ENCODE measurements at regions not wholly inside any gene's neighbourhood (a gene's known extent, or its start where the extent isn't known, plus 50 kb on each side); places are given as distances from the start of the nearest gene placed in this dataset.

DNA sequence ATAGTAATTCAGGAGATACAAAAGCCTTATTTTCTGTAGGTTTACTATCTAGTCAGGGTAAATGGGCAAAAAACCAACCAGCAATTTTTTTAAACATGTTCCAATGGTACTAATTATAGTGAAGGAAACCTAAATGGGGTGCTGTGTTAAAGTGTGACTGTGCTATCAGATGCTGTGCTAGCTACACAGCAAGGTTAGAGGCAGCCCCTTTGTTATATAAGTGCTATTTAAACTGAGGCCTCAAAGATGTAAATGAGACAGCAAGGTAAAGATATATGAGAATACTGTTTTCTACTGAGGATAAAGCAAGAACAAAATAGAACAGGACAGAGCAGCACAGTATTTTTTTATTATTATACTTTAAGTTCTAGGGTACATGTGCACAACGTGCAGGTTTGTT is 305.4 kb upstream of the RGS18 start:
- TF ChIP-seq, protein P1, sequence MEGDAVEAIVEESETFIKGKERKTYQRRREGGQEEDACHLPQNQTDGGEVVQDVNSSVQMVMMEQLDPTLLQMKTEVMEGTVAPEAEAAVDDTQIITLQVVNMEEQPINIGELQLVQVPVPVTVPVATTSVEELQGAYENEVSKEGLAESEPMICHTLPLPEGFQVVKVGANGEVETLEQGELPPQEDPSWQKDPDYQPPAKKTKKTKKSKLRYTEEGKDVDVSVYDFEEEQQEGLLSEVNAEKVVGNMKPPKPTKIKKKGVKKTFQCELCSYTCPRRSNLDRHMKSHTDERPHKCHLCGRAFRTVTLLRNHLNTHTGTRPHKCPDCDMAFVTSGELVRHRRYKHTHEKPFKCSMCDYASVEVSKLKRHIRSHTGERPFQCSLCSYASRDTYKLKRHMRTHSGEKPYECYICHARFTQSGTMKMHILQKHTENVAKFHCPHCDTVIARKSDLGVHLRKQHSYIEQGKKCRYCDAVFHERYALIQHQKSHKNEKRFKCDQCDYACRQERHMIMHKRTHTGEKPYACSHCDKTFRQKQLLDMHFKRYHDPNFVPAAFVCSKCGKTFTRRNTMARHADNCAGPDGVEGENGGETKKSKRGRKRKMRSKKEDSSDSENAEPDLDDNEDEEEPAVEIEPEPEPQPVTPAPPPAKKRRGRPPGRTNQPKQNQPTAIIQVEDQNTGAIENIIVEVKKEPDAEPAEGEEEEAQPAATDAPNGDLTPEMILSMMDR (IDR thresholded peaks at IDR 0.05; ENCODE audit: unreplicated experiment): no peak
- no peak for DNase-seq
- no TSS peak for BruUV-seq (replicated peaks)

DNA sequence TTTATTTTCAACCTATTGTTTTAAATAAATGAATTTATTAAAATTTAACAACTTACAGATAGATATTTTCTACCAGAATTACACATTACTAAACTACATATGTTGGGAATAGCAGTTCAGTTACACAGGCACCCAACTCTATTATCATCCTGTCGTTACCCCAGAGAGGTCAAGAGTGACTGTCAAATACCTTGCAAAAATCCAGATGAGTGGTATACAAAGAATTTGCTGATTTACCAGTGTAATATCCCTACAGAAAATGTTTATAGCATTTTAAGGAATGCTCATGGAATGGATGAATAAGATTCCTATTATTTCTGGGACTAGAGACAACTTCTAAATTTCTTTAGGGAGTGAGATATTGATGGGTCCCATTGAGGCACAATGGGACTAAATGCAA is 300.7 kb upstream of the RGS18 start:
- Mint-ChIP-seq H3K9me3 (ENCODE audit: low read depth, unreplicated experiment) (peaks cover 2% of the 10 kb centered on the region), H3K36me3 (ENCODE audit: insufficient read depth, unreplicated experiment) (no peaks in the 10 kb centered on the region), H3K27me3 (ENCODE audit: unreplicated experiment) (no peaks in the 10 kb centered on the region), H3K27ac (ENCODE audit: unreplicated experiment) (no peak overlapping the region), H3K4me3 (ENCODE audit: low read depth, unreplicated experiment) (no peak overlapping the region), H3K4me1 (ENCODE audit: low read depth, unreplicated experiment) (no peaks in the 10 kb centered on the region)
- CTCF ChIA-PET: no interaction called here
- BruUV-seq (replicated peaks): no TSS peak
- TF ChIP-seq, protein P1 (IDR thresholded peaks at IDR 0.05; ENCODE audit: unreplicated experiment): no peak
- no peak for DNase-seq
- intact Hi-C loops (cut with micrococcal nuclease; ENCODE audit: unreplicated experiment): no loop called here

More for the DNA sequence above, 305.4 kb upstream of the RGS18 start:
- CTCF ChIA-PET: no interaction called here
- no peaks in the 10 kb centered on the region for H3K36me3 Mint-ChIP-seq (ENCODE audit: insufficient read depth, unreplicated experiment)
- no peaks in the 10 kb centered on the region for H3K9me3 Mint-ChIP-seq (ENCODE audit: low read depth, unreplicated experiment)
- no peak overlapping the region for H3K4me3 Mint-ChIP-seq (ENCODE audit: low read depth, unreplicated experiment)
- no peak overlapping the region for H3K27ac Mint-ChIP-seq (ENCODE audit: unreplicated experiment)
- H3K27me3 Mint-ChIP-seq (ENCODE audit: unreplicated experiment): no peaks in the 10 kb centered on the region
- no peaks in the 10 kb centered on the region for H3K4me1 Mint-ChIP-seq (ENCODE audit: low read depth, unreplicated experiment)
- intact Hi-C loops (cut with micrococcal nuclease; ENCODE audit: unreplicated experiment): no loop called here

DNA sequence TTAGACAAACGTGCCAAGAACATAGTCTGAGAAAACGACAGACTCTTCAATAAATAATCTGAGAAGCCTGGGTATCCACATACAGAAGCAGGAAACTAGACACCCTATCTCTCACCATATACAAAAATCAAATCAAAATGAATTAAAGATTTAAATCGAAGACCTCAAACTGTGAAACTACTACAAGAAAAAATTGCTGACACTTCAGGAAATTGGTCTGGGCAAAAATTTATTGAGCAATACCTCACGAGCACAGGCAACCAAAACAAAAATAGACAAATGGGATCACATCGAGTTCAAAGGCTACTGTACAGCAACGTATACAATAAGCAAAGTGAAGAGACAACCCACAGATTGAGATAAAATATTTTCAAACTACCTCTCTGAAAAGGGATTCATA is 292.8 kb upstream of the RGS18 start:
- H3K36me3 Mint-ChIP-seq (ENCODE audit: insufficient read depth, unreplicated experiment): no peaks in the 10 kb centered on the region
- peaks cover 8% of the 10 kb centered on the region for H3K9me3 Mint-ChIP-seq (ENCODE audit: low read depth, unreplicated experiment)
- TF ChIP-seq, protein P1 (IDR thresholded peaks at IDR 0.05; ENCODE audit: unreplicated experiment): no peak
- H3K27ac Mint-ChIP-seq (ENCODE audit: unreplicated experiment): no peak overlapping the region
- intact Hi-C loops (cut with micrococcal nuclease; ENCODE audit: unreplicated experiment): no loop called here
- BruUV-seq (replicated peaks): no TSS peak
- no peak for DNase-seq
- CTCF ChIA-PET: no interaction called here
- H3K4me1 Mint-ChIP-seq (ENCODE audit: low read depth, unreplicated experiment): no peaks in the 10 kb centered on the region
- H3K4me3 Mint-ChIP-seq (ENCODE audit: low read depth, unreplicated experiment): no peak overlapping the region
- H3K27me3 Mint-ChIP-seq (ENCODE audit: unreplicated experiment): no peaks in the 10 kb centered on the region

DNA sequence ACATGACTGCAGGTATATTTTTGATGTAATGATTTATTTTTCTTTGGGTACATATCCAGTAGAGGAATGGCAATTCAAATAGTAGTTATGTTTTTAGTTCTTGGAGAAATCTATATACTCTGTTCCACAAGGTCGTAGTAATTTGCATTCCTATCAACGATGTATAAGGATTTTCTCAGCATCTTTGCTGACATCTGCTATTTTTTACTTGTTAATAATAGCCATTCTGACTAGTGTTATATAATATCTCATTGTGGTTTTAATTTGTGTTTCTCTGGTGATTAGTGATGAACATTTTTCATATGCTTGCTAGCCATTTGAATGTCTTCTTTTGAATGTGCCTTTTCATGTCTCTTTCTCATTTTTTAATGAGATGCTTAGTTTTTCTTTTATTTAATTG is 292.1 kb upstream of the RGS18 start:
- no peaks in the 10 kb centered on the region for H3K27me3 Mint-ChIP-seq (ENCODE audit: unreplicated experiment)
- H3K9me3 Mint-ChIP-seq (ENCODE audit: low read depth, unreplicated experiment): peaks cover 8% of the 10 kb centered on the region
- H3K36me3 Mint-ChIP-seq (ENCODE audit: insufficient read depth, unreplicated experiment): no peaks in the 10 kb centered on the region
- CTCF ChIA-PET: no interaction called here
- H3K27ac Mint-ChIP-seq (ENCODE audit: unreplicated experiment): no peak overlapping the region
- no TSS peak for BruUV-seq (replicated peaks)
- no peak for DNase-seq
- H3K4me3 Mint-ChIP-seq (ENCODE audit: low read depth, unreplicated experiment): no peak overlapping the region
- no peaks in the 10 kb centered on the region for H3K4me1 Mint-ChIP-seq (ENCODE audit: low read depth, unreplicated experiment)
- intact Hi-C loops (cut with micrococcal nuclease; ENCODE audit: unreplicated experiment): no loop called here
- TF ChIP-seq, protein P1 (IDR thresholded peaks at IDR 0.05; ENCODE audit: unreplicated experiment): no peak

Data from Calu3 (cell line).